NT2/D1 (cell line): ENCODE measurements at regions not wholly inside any gene's neighbourhood (a gene's known extent, or its start where the extent isn't known, plus 50 kb on each side); places are given as distances from the start of the nearest gene placed in this dataset.

Experiments used
- SUZ12 ChIP-seq: IDR thresholded peaks from 2 replicates; pipeline ENCODE4 v1.6.1; 2011; ENCODE audit not compliant: insufficient read length, insufficient read depth; ENCODE audit errors: extremely low read depth
- YY1 ChIP-seq: IDR thresholded peaks from 2 replicates; pipeline ENCODE4 v1.6.1; 2011; ENCODE audit not compliant: insufficient read length, insufficient read depth
- ZNF274 ChIP-seq: IDR thresholded peaks from 2 replicates; pipeline ENCODE4 v1.6.1; 2011; ENCODE audit warnings: mild to moderate bottlenecking, low read depth, low read length

DNA sequence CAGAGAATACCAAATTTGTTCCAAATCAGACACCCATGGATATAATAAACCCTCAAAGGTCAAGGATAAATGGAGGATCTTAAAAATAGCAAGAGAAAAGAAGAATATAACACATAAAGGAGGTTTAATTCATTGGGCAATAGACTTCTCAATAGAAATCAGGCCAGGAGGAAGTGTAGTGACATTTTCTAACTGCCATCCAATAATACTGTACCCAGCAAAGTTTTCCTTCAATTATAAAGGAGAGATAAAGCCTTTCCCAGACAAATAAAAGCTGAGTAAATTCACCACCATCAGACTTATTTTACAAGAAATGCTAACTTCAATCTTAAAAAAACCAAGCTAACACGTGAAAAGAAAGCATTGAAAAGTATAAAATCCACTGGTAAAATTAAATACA is 121.6 kb downstream of the MSTN start:
- TF ChIP-seq ZNF274: no peak
- no peak for TF ChIP-seq YY1
- TF ChIP-seq SUZ12: no peak
